HG03571 (cell line): ENCODE measurements at regions not wholly inside any gene's neighbourhood (a gene's known extent, or its start where the extent isn't known, plus 50 kb on each side); places are given as distances from the start of the nearest gene placed in this dataset.
A peak's percentile ranks its signal among the peaks of the same experiment; 100 is the strongest.

Experiments used
- ATAC-seq: cut with Tn5 transposase; IDR thresholded peaks from one replicate; pipeline ENCODE4 v1.9.1; 2021; ENCODE audit not compliant: unreplicated experiment

GRCh38 chr6:167487749-167488664 lies 163.1 kb downstream of the TTLL2 start:
- peak; percentile 62 for ATAC-seq

GRCh38 chr6:167491438-167492099 lies 166.7 kb downstream of the TTLL2 start:
- ATAC-seq = no peak

- no peak for ATAC-seq
Observed at GRCh38 chr6:167492100-167492449, 167.2 kb downstream of the TTLL2 start.

GRCh38 chr6:167493310-167493709 lies 168.4 kb downstream of the TTLL2 start:
- no peak for ATAC-seq

GRCh38 chr6:167493976-167494697 lies 169.3 kb downstream of the TTLL2 start:
- ATAC-seq = no peak

GRCh38 chr6:167494698-167495435 lies 170.0 kb downstream of the TTLL2 start:
- no peak for ATAC-seq

- no peak for ATAC-seq
Observed at GRCh38 chr6:167495506-167496401, 170.9 kb downstream of the TTLL2 start.

- no peak for ATAC-seq
Observed at GRCh38 chr6:167496707-167497106, 171.8 kb downstream of the TTLL2 start.

GRCh38 chr6:167497428-167498056 lies 172.7 kb downstream of the TTLL2 start:
- ATAC-seq = no peak

GRCh38 chr6:167499161-167499660 lies 174.3 kb downstream of the TTLL2 start:
- no peak for ATAC-seq

- ATAC-seq = no peak
Observed at GRCh38 chr6:167500961-167501360, 176.1 kb downstream of the TTLL2 start.

GRCh38 chr6:167501831-167502385 lies 177.0 kb downstream of the TTLL2 start:
- ATAC-seq = no peak

GRCh38 chr6:167502471-167502870 lies 177.6 kb downstream of the TTLL2 start:
- ATAC-seq = no peak

GRCh38 chr6:167504385-167504961 lies 179.6 kb downstream of the TTLL2 start:
- no peak for ATAC-seq

- no peak for ATAC-seq
Observed at GRCh38 chr6:167505199-167505598, 180.3 kb downstream of the TTLL2 start.

- ATAC-seq = no peak
Observed at GRCh38 chr6:167505782-167506181, 180.9 kb downstream of the TTLL2 start.

GRCh38 chr6:167506443-167507301 lies 181.8 kb downstream of the TTLL2 start:
- no peak for ATAC-seq
